HEK293 (cell line): ENCODE measurements at regions not wholly inside any gene's neighbourhood (a gene's known extent, or its start where the extent isn't known, plus 50 kb on each side); places are given as distances from the start of the nearest gene placed in this dataset.

Experiments
- CTCF ChIA-PET: fragments of 350-600 bp; formaldehyde crosslinking; extraction: SDS; loops from one replicate; lab custom pipeline; 2021; ENCODE audit warnings: antibody characterized with exemption; lab: Yijun Ruan, JAX
- POLR2A ChIA-PET: fragments of 300-600 bp; formaldehyde crosslinking; extraction: SDS; loops from one replicate; lab custom pipeline; 2020; ENCODE audit warnings: antibody characterized with exemption, inconsistent platforms; lab: Yijun Ruan, JAX
- H3K27ac ChIP-seq: fragments of 200-500 bp; sonication (Bioruptor generic); 2 replicates; pipeline ENCODE4 v1.5.1; 2014; ENCODE audit warnings: low read depth, low read length, control low read depth, inconsistent platforms; ENCODE audit errors: extremely low read depth
- H3K36me3 ChIP-seq, 2 experiments: fragments of 200-500 bp in 1 of 2; sonication (Bioruptor generic) in 1 of 2; 1 replicate in 1 of 2; 2 replicates in 1 of 2; pipeline ENCODE4 v1.5.1; 2014 to 2017; ENCODE audit warnings: inconsistent platforms in 2 of 2, low read length in 2 of 2; ENCODE audit not compliant: control insufficient read depth in 2 of 2, insufficient read depth in 1 of 2
- H3K4me1 ChIP-seq: fragments of 200-500 bp; sonication (Bioruptor generic); 2 replicates; pipeline ENCODE4 v1.5.1; 2014; ENCODE audit warnings: mild to moderate bottlenecking, low read length, inconsistent platforms; ENCODE audit not compliant: control insufficient read depth, insufficient read depth
- H3K4me3 ChIP-seq: 2 replicates; pipeline ENCODE4 v1.5.1; 2011; ENCODE audit warnings: low read depth, mild to moderate bottlenecking, control low read depth, low read length, moderate library complexity
- H3K9me3 ChIP-seq: fragments of 200-500 bp; sonication (Bioruptor generic); 2 replicates; pipeline ENCODE4 v1.5.1; 2014; ENCODE audit warnings: low read depth, low read length, inconsistent platforms; ENCODE audit not compliant: control insufficient read depth, insufficient read depth
- KLF1 ChIP-seq: fragments of 450-650 bp; formaldehyde crosslinking; IDR thresholded peaks from 2 replicates; pipeline ENCODE4 v1.5.1; 2016; ENCODE audit warnings: missing biosample characterization, missing genetic modification characterization
- MZF1 ChIP-seq: fragments of 450-650 bp; formaldehyde crosslinking; IDR thresholded peaks from 2 replicates; pipeline ENCODE4 v1.5.1; 2017; ENCODE audit warnings: missing biosample characterization, missing genetic modification characterization, borderline replicate concordance
- SETDB1 ChIP-seq: IDR thresholded peaks from one replicate; pipeline ENCODE4 v1.6.1; 2017; ENCODE audit warnings: mild to moderate bottlenecking, low read length, moderate library complexity, mixed read lengths; ENCODE audit not compliant: insufficient read length
- YY1 ChIP-seq: fragments of 450-650 bp; formaldehyde crosslinking; IDR thresholded peaks from 2 replicates; pipeline ENCODE4 v1.5.1; 2018; ENCODE audit warnings: missing biosample characterization, missing genetic modification characterization
- ZBTB20 ChIP-seq: fragments of 450-650 bp; formaldehyde crosslinking; IDR thresholded peaks from 2 replicates; pipeline ENCODE4 v1.5.1; 2016; ENCODE audit warnings: missing biosample characterization, missing genetic modification characterization
- ZBTB44 ChIP-seq: fragments of 450-650 bp; IDR thresholded peaks from 2 replicates; pipeline ENCODE4 v1.5.1; 2018; ENCODE audit warnings: missing biosample characterization, mild to moderate bottlenecking, missing genetic modification characterization
- ZFP69B ChIP-seq: fragments of 450-650 bp; formaldehyde crosslinking; IDR thresholded peaks from 2 replicates; pipeline ENCODE4 v1.5.1; 2016; ENCODE audit warnings: missing biosample characterization, missing genetic modification characterization
- ZNF114 ChIP-seq: fragments of 450-650 bp; formaldehyde crosslinking; IDR thresholded peaks from 2 replicates; pipeline ENCODE4 v1.5.0; 2017; ENCODE audit warnings: missing biosample characterization, missing genetic modification characterization
- ZNF148 ChIP-seq: fragments of 450-650 bp; formaldehyde crosslinking; IDR thresholded peaks from 2 replicates; pipeline ENCODE4 v1.5.0; 2017; ENCODE audit warnings: missing biosample characterization, missing genetic modification characterization, borderline replicate concordance
- ZNF157 ChIP-seq: fragments of 450-650 bp; formaldehyde crosslinking; IDR thresholded peaks from 2 replicates; pipeline ENCODE4 v1.5.1; 2016; ENCODE audit warnings: missing biosample characterization, missing genetic modification characterization
- ZNF223 ChIP-seq: fragments of 450-650 bp; formaldehyde crosslinking; IDR thresholded peaks from 2 replicates; pipeline ENCODE4 v1.5.1; 2016; ENCODE audit warnings: missing biosample characterization, missing genetic modification characterization
- ZNF266 ChIP-seq: fragments of 450-650 bp; formaldehyde crosslinking; IDR thresholded peaks from 2 replicates; pipeline ENCODE4 v1.5.1; 2016; ENCODE audit warnings: missing biosample characterization, missing genetic modification characterization, low read depth
- ZNF280D ChIP-seq: fragments of 450-650 bp; formaldehyde crosslinking; IDR thresholded peaks from 2 replicates; pipeline ENCODE4 v1.5.1; 2016; ENCODE audit warnings: missing biosample characterization, missing genetic modification characterization
- ZNF510 ChIP-seq: fragments of 450-650 bp; formaldehyde crosslinking; IDR thresholded peaks from 2 replicates; pipeline ENCODE4 v1.5.1; 2018; ENCODE audit warnings: mild to moderate bottlenecking, missing genetic modification characterization, missing biosample characterization; ENCODE audit not compliant: insufficient replicate concordance
- ZNF600 ChIP-seq: fragments of 450-650 bp; formaldehyde crosslinking; IDR thresholded peaks from 2 replicates; pipeline ENCODE4 v1.5.1; 2016; ENCODE audit warnings: missing biosample characterization, missing genetic modification characterization
- ZNF629 ChIP-seq: fragments of 450-650 bp; formaldehyde crosslinking; IDR thresholded peaks from 2 replicates; pipeline ENCODE4 v1.5.1; 2017; ENCODE audit warnings: missing biosample characterization, missing genetic modification characterization
- ZNF639 ChIP-seq: fragments of 450-650 bp; formaldehyde crosslinking; IDR thresholded peaks from 2 replicates; pipeline ENCODE4 v1.5.1; 2016; ENCODE audit warnings: missing biosample characterization, missing genetic modification characterization
- ZNF645 ChIP-seq: fragments of 450-650 bp; formaldehyde crosslinking; IDR thresholded peaks from 2 replicates; pipeline ENCODE4; 2016; ENCODE audit warnings: missing biosample characterization, missing genetic modification characterization
- ZNF658 ChIP-seq: fragments of 450-650 bp; formaldehyde crosslinking; IDR thresholded peaks from 2 replicates; pipeline ENCODE4; 2016; ENCODE audit warnings: missing biosample characterization, missing genetic modification characterization
- ZNF670 ChIP-seq: fragments of 450-650 bp; formaldehyde crosslinking; IDR thresholded peaks from 2 replicates; pipeline ENCODE4 v1.5.1; 2016; ENCODE audit warnings: missing biosample characterization, missing genetic modification characterization, low read depth
- ZNF677 ChIP-seq: fragments of 450-650 bp; IDR thresholded peaks from 2 replicates; pipeline ENCODE4 v1.5.0; 2018; ENCODE audit warnings: missing biosample characterization, mild to moderate bottlenecking, missing genetic modification characterization, moderate library complexity
- ZNF785 ChIP-seq: fragments of 450-650 bp; formaldehyde crosslinking; IDR thresholded peaks from 2 replicates; pipeline ENCODE4 v1.5.1; 2016; ENCODE audit warnings: missing biosample characterization, missing genetic modification characterization
- ZSCAN16 ChIP-seq: fragments of 450-650 bp; formaldehyde crosslinking; IDR thresholded peaks from 2 replicates; pipeline ENCODE4 v1.5.1; 2016; ENCODE audit warnings: missing biosample characterization, missing genetic modification characterization
- ZSCAN18 ChIP-seq: fragments of 450-650 bp; formaldehyde crosslinking; IDR thresholded peaks from 2 replicates; pipeline ENCODE4 v1.5.1; 2016; ENCODE audit warnings: missing biosample characterization, missing genetic modification characterization
- ZSCAN23 ChIP-seq: fragments of 450-650 bp; formaldehyde crosslinking; IDR thresholded peaks from 2 replicates; pipeline ENCODE4 v1.5.1; 2016; ENCODE audit warnings: missing biosample characterization, missing genetic modification characterization

GRCh38 chr14:96148631-96149030 lies 56.0 kb upstream of the BDKRB2 start:
- H3K4me3 ChIP-seq: no peak overlapping the region
- no peaks in the 10 kb centered on the region for H3K36me3 ChIP-seq
- TF ChIP-seq ZSCAN23 (tag by site-specific recombination): no peak
- no peak for TF ChIP-seq YY1
- no peak for TF ChIP-seq ZNF280D
- TF ChIP-seq SETDB1: no peak
- no peak for TF ChIP-seq ZNF148 (tag by site-specific recombination)
- TF ChIP-seq ZNF670 (tag by site-specific recombination): no peak
- TF ChIP-seq KLF1 (tag by site-specific recombination): no peak
- CTCF ChIA-PET: no interaction called here
- no peak overlapping the region for H3K27ac ChIP-seq
- POLR2A ChIA-PET: interaction anchor here (0.5 kb wide), 1 partner anchor 614 kb away, joined by 4 read pairs; no protein-coding TSS in a partner anchor
- no peaks in the 10 kb centered on the region for H3K9me3 ChIP-seq
- H3K4me1 ChIP-seq: no peaks in the 10 kb centered on the region

GRCh38 chr14:96149131-96149530 lies 55.5 kb upstream of the BDKRB2 start:
- Histone ChIP-seq H3K27ac (no peak overlapping the region), H3K9me3 (no peaks in the 10 kb centered on the region), H3K4me3 (no peak overlapping the region), H3K4me1 (no peaks in the 10 kb centered on the region), H3K36me3 (no peaks in the 10 kb centered on the region)
- POLR2A ChIA-PET: interaction anchor here (0.5 kb wide), 1 partner anchor 615 kb away, joined by 4 read pairs; no protein-coding TSS in a partner anchor
- CTCF ChIA-PET: no interaction called here
- no peak for TF ChIP-seq MZF1 (tag by site-specific recombination)
- no peak for TF ChIP-seq ZSCAN16 (tag by site-specific recombination)
- no peak for TF ChIP-seq ZNF785 (tag by site-specific recombination)
- TF ChIP-seq ZNF645: no peak
- no peak for TF ChIP-seq ZBTB20
- no peak for TF ChIP-seq ZSCAN18 (tag by site-specific recombination)
- no peak for TF ChIP-seq ZNF639 (tag by site-specific recombination)
- no peak for TF ChIP-seq ZNF629
- no peak for TF ChIP-seq ZBTB44 (tag by site-specific recombination)
- no peak for TF ChIP-seq ZFP69B (tag by site-specific recombination)
- no peak for TF ChIP-seq ZNF266 (tag by site-specific recombination)
- TF ChIP-seq ZNF223 (tag by site-specific recombination): no peak
- no peak for TF ChIP-seq ZNF157 (tag by site-specific recombination)
- no peak for TF ChIP-seq ZNF677 (tag by site-specific recombination)
- no peak for TF ChIP-seq ZNF600 (tag by site-specific recombination)
- no peak for TF ChIP-seq ZNF114 (tag by site-specific recombination)
- TF ChIP-seq ZNF658 (tag by site-specific recombination): no peak
- no peak for TF ChIP-seq ZNF510
- TF ChIP-seq YY1: no peak
